NCI-H748 treated with DMSO at 0.1 percent for 48 hours (cell line): ENCODE measurements at regions not wholly inside any gene's neighbourhood (a gene's known extent, or its start where the extent isn't known, plus 50 kb on each side); places are given as distances from the start of the nearest gene placed in this dataset.
A peak's percentile ranks its signal among the peaks of the same experiment; 100 is the strongest.

Experiments used
- DNase-seq: peaks from one replicate; lab custom pipeline; 2025; lab: John Stamatoyannopoulos, UW

- DNase-seq, result peak; percentile 80
Observed at GRCh38 chr5:2802693-2803365, 51.4 kb upstream of the IRX2 start.

DNA sequence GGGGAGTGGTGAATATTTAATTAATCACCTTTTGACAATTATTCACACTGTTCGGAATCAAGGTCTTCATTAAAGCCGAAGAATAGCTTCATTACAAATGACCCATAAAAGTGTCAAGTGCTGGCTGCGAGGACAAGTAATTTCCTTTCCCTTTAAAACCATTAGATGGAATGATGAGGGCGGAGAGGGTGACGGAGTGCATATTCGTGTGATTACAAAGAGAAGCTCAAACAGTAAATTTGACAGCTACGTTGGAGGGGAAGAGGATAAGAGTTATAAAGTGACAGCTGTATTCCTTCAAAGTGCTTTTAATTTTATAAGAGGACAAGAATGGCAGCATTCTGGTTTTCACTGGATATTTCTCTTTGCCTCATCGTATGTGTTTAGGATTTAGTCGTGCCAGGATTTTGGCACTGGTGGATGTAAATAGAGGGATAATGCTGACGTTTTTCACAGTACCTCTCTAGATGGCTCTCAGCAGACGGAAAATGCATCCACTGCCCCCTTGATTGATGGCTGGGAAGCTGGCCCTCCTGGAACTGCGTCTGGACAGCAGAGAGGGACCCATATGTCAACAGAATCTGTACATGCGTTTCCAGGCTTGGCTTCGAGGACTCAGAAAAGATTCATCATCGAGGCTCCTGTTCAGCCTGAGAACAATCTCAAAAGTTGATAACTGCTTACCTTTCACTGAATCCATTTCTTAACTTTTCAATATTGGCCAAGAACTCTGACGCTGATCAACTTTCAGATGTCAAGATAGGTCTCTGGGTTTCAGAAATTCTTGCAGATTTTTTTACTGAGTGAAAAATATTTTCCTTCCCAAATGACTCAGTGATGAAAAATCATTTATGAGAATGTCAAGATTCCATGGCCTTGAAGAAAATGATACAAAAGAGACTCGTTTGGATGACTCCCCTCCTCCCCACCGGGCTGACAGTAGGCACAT lies 50.4 kb upstream of the IRX2 start:
- peak; percentile 88 for DNase-seq
